Lower leg skin (tissue), 4 donors: ENCODE measurements at regions not wholly inside any gene's neighbourhood (a gene's known extent, or its start where the extent isn't known, plus 50 kb on each side); places are given as distances from the start of the nearest gene placed in this dataset.

ENCODE experiments used
- DNase-seq, 2 donors: peaks; one replicate each; pipeline ENCODE4 v3.0.0-alpha.2; 2019; ENCODE audit warnings: low spot score in 2 of 2
- H3K4me3 ChIP-seq: fragments of 200-600 bp; sonication (generic); 2 replicates; pipeline ENCODE4 v1.5.1; 2017; ENCODE audit warnings: mild to moderate bottlenecking, low read depth; ENCODE audit not compliant: poor library complexity, severe bottlenecking
- CTCF ChIP-seq, 3 donors: fragments of 450-650 bp; IDR thresholded peaks; one replicate each; pipeline ENCODE4 v1.5.1; 2016; ENCODE audit warnings: antibody characterized with exemption in 3 of 3, mild to moderate bottlenecking in 3 of 3, moderate library complexity in 2 of 3
- POLR2A ChIP-seq, 2 donors: fragments of 450-650 bp; IDR thresholded peaks; one replicate each; pipeline ENCODE4 v1.6.1; 2016 to 2017; ENCODE audit warnings: antibody characterized with exemption in 2 of 2, mild to moderate bottlenecking in 1 of 2, moderate library complexity in 1 of 2
- WGBS, 2 donors: methylation state at CpG; one replicate each; pipeline ENCODE4 v1.1.5; 2018; 5-methylcytosine and 5-hydroxymethylcytosine counted together
- intact Hi-C: fragments of 100-400 bp; cut with DNase I; formaldehyde crosslinking; loops from one replicate; pipeline ENCODE4 v1.15.0; 2023; ENCODE audit warnings: low total_unique reads

- TF ChIP-seq CTCF (IDR thresholded peaks at IDR 0.05) (no peak), POLR2A (IDR thresholded peaks at IDR 0.05) (no peak)
- no peak overlapping the region for H3K4me3 ChIP-seq
- no peak for DNase-seq
- intact Hi-C loops, result no loop called here
- 68 to 71% methylated on average over 6 of the region's 6 CpGs for WGBS, 2 donors
Measured at GRCh38 chr12:124489220-124489619, 78.2 kb downstream of the NCOR2 start.

- no peak overlapping the region for H3K4me3 ChIP-seq
- TF ChIP-seq CTCF (IDR thresholded peaks at IDR 0.05), result no peak
- TF ChIP-seq POLR2A (IDR thresholded peaks at IDR 0.05), result no peak
- WGBS, 2 donors, result 73 to 80% methylated on average over 10 of the region's 10 CpGs
- intact Hi-C loops, result no loop called here
- no peak for DNase-seq
Measured at GRCh38 chr12:124488520-124488919, 78.9 kb downstream of the NCOR2 start.

GRCh38 chr12:124487834-124488165 is 79.6 kb downstream of the NCOR2 start:
- no peak overlapping the region for H3K4me3 ChIP-seq
- intact Hi-C loops, result no loop called here
- no peak for TF ChIP-seq CTCF (IDR thresholded peaks at IDR 0.05)
- no peak for DNase-seq
- 79 to 94% methylated on average over 3 of the region's 3 CpGs for WGBS, 2 donors

- TF ChIP-seq POLR2A (IDR thresholded peaks at IDR 0.05), result no peak
- no peak for TF ChIP-seq CTCF (IDR thresholded peaks at IDR 0.05)
- DNase-seq, result no peak
- WGBS, 2 donors, result 80 to 82% methylated on average over 27 of the region's 27 CpGs
- intact Hi-C loops, result no loop called here
- H3K4me3 ChIP-seq, result no peak overlapping the region
Measured at GRCh38 chr12:124487066-124487833, 80.2 kb downstream of the NCOR2 start.

- no peak for TF ChIP-seq CTCF (IDR thresholded peaks at IDR 0.05)
- no peak for TF ChIP-seq POLR2A (IDR thresholded peaks at IDR 0.05)
- H3K4me3 ChIP-seq, result no peak overlapping the region
- intact Hi-C loops, result no loop called here
- no peak for DNase-seq
- 78 to 84% methylated on average over 20 to 26 of the region's 26 CpGs for WGBS, 2 donors
Measured at GRCh38 chr12:124486346-124486963, 81.0 kb downstream of the NCOR2 start.
